ENCODE measurements at regions not wholly inside any gene's neighbourhood (a gene's known extent, or its start where the extent isn't known, plus 50 kb on each side); places are given as distances from the start of the nearest gene placed in this dataset.

GRCh38 chr2:156088587-156088986, 243.9 kb downstream of the NR4A2 start:
- DNase-seq (ENCODE audit: low read depth) = no peak

- no peak for DNase-seq (ENCODE audit: low read depth)
Measured at GRCh38 chr2:156087875-156088274, 244.6 kb downstream of the NR4A2 start.

- no peak for DNase-seq (ENCODE audit: low read depth)
Measured at GRCh38 chr2:156083763-156084493, 248.6 kb downstream of the NR4A2 start.

GRCh38 chr2:156079845-156080244, 252.7 kb downstream of the NR4A2 start:
- DNase-seq (ENCODE audit: low read depth) = no peak

GRCh38 chr2:156077041-156077742, 255.3 kb downstream of the NR4A2 start:
- no peak for DNase-seq (ENCODE audit: low read depth)

GRCh38 chr2:156065912-156066311, 266.6 kb downstream of the NR4A2 start:
- DNase-seq (ENCODE audit: low read depth) = no peak

- no peak for DNase-seq (ENCODE audit: low read depth)
Measured at GRCh38 chr2:156064540-156064939, 268.0 kb downstream of the NR4A2 start.

GRCh38 chr2:156057647-156058046, 274.9 kb downstream of the NR4A2 start:
- no peak for DNase-seq (ENCODE audit: low read depth)

GRCh38 chr2:156054983-156055382, 277.5 kb downstream of the NR4A2 start:
- no peak for DNase-seq (ENCODE audit: low read depth)

- no peak for DNase-seq (ENCODE audit: low read depth)
Measured at GRCh38 chr2:156046900-156047299, 285.6 kb downstream of the NR4A2 start.

GRCh38 chr2:156042895-156043294, 289.6 kb downstream of the NR4A2 start:
- no peak for DNase-seq (ENCODE audit: low read depth)

GRCh38 chr2:156038021-156038420, 294.5 kb downstream of the NR4A2 start:
- no peak for DNase-seq (ENCODE audit: low read depth)

- no peak for DNase-seq (ENCODE audit: low read depth)
Measured at GRCh38 chr2:156037482-156037881, 295.0 kb downstream of the NR4A2 start.

- DNase-seq (ENCODE audit: low read depth) = no peak
Measured at GRCh38 chr2:156031121-156031520, 301.4 kb downstream of the NR4A2 start.

GRCh38 chr2:156023229-156023869, 309.2 kb downstream of the NR4A2 start:
- DNase-seq (ENCODE audit: low read depth) = no peak

GRCh38 chr2:156021146-156022040, 311.1 kb downstream of the NR4A2 start:
- DNase-seq (ENCODE audit: low read depth) = no peak

GRCh38 chr2:156019341-156019740, 313.2 kb downstream of the NR4A2 start:
- no peak for DNase-seq (ENCODE audit: low read depth)

- no peak for DNase-seq (ENCODE audit: low read depth)
Measured at GRCh38 chr2:156017341-156017885, 315.1 kb downstream of the NR4A2 start.

GRCh38 chr2:156009293-156009692, 323.2 kb downstream of the NR4A2 start:
- no peak for DNase-seq (ENCODE audit: low read depth)

GRCh38 chr2:156006721-156007618, 325.6 kb downstream of the NR4A2 start:
- no peak for DNase-seq (ENCODE audit: low read depth)

Measured in forelimb muscle (tissue), 1 donor.